Middle frontal gyrus (tissue), 1 donor: ENCODE measurements at regions not wholly inside any gene's neighbourhood (a gene's known extent, or its start where the extent isn't known, plus 50 kb on each side); places are given as distances from the start of the nearest gene placed in this dataset.
"Not testable (repeated sequence)": the region's sequence is repeated elsewhere in the genome, so short reads cannot be mapped to it uniquely, and the experiment has no call there.

ENCODE experiments used
- DNase-seq: peaks from one replicate; pipeline ENCODE4 v3.0.0-alpha.2; 2015; ENCODE audit warnings: low spot score; ENCODE audit errors: extremely low spot score

DNA sequence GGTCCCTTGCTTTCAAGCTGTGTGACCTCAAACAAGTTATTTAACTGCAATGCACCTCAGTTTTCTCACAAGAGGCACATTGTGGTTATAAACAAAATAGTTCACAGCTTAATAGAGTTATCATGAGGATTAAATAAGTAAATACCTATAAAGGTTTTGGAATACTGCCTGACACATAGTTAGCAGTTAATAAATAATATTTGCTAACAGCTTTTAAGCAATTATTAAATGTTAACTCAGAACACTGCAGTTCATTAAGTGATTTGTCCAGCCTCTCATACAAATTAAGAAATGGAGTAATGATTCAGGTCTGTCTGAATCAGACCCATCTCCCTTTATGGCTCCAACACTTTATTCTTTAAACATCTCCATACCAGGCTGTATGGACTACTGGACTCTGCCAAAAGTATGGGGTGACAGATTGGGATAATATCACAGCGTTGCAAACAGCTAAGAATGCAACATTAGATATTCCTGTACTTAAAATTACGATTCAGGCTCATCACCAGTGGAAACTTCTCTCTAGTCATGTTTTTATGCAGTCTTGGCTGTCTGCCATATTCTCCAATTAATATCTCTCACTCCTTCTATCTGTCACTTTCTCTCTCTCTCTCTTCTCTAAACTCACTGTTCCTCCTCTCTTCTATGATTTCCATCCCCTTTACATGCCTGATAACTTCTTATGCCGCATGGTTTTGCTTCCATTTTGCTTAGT is 370.6 kb upstream of the UBE2E3 start:
- no peak for DNase-seq

GRCh38 chr2:180607514-180608049 is 372.8 kb upstream of the UBE2E3 start:
- no peak for DNase-seq

- no peak for DNase-seq
These were observed 376.3 kb upstream of the UBE2E3 start for GRCh38 chr2:180604077-180604476.

- no peak for DNase-seq
These were observed 379.4 kb upstream of the UBE2E3 start for GRCh38 chr2:180601016-180601415.

DNA sequence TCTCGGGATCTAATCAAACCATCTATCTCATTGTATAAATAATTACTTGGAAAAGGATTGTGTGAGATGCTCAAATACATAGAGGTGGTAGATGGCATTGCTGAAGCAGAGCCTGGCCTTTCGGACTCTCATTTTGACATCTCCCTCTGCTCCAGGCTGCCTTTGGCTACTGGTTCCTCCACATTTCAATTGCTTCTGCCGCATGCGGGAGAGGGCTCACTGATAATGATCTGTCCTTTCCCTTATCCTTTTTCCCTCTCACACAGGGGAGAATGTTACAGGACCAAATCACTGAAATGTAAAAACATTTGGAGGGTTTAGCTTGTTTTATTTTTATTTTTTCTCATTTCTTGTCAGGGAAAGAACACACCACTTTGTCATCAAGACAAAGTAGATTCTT is 380.6 kb upstream of the UBE2E3 start:
- no peak for DNase-seq

GRCh38 chr2:180597179-180597578 is 383.2 kb upstream of the UBE2E3 start:
- no peak for DNase-seq

GRCh38 chr2:180596453-180596852 is 384.0 kb upstream of the UBE2E3 start:
- DNase-seq, result no peak

DNA sequence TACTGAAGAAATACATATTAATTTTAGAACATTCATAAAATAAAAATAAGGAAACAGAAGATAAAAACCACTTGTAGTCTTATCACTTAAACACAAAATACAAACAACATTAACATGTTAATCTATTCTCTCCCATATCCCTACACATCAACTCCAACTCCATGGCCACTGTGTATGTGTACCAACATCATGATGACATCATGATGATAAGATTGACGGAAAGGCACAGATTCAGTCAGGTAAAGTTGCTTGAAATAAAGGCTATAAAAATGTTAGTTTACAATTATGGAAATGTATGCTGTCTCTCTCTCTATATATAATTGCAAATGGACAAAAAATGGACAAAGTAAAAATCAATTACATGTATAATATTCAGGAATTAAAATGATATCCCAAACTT is 388.5 kb upstream of the UBE2E3 start:
- no peak for DNase-seq

- not testable (repeated sequence) for DNase-seq
These were observed 389.2 kb upstream of the UBE2E3 start for GRCh38 chr2:180591093-180591781.

GRCh38 chr2:180583441-180584140 is 396.8 kb upstream of the UBE2E3 start:
- DNase-seq, result no peak

- no peak for DNase-seq
These were observed 401.0 kb upstream of the UBE2E3 start for GRCh38 chr2:180579388-180579787.

- DNase-seq, result no peak
These were observed 402.0 kb upstream of the UBE2E3 start for GRCh38 chr2:180578441-180578840.

DNA sequence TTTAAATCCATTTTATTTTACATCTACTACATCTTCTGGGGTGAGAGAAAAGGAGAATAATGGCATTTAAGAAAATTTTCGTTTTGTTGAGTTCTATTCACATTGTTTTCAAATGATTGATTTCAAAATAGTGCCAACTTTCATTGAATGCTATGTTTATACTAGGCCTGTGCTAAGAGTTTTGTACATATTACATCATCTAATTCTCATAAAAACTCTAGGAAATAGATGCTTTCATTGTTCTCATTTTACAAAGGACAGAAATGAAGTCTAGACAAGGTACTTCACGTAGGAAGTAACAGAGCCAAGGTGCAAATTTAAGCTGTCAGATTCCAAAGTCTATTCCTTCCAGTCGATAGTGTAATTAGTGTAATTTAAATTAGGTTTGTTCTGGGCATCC is 402.8 kb upstream of the UBE2E3 start:
- no peak for DNase-seq

DNA sequence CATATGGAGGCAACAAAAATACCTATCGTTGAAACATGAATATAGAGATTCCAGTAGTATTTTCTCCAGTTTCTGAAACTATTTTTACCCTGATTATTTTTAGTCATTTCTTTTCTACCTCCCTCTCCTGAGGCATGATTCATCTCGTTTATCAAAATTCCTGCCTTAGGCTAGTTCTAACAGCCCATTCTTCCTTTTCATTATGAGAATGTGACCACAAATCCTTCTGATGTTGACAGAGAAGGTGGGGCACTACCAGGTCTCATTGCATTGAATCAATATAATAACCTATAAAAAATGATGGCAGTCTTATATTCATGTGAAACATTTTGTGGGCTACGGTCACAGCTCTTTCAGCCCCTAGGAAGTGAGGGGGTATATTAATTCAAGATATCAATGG is 406.5 kb upstream of the UBE2E3 start:
- DNase-seq, result no peak

GRCh38 chr2:180572346-180572745 is 408.1 kb upstream of the UBE2E3 start:
- DNase-seq, result no peak

GRCh38 chr2:180571559-180571958 is 408.8 kb upstream of the UBE2E3 start:
- no peak for DNase-seq

DNA sequence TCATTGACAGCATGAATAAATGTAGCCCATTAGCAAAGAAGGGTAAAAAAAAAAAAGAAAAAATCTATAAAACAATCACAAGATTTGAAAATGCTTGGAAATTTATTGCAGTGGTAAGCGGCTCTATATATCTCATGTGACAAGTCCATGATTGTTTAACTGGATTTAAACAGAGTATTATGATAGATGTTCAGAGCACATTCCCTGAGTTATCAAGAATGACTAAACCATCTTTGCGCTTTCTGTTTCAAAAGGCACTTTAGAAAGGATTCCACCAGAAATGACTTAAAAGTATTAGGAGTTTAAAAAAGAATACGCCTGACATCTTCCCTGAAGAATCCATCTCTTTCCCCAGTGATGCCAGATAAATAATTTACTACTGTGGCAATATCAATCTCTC is 409.5 kb upstream of the UBE2E3 start:
- no peak for DNase-seq

DNA sequence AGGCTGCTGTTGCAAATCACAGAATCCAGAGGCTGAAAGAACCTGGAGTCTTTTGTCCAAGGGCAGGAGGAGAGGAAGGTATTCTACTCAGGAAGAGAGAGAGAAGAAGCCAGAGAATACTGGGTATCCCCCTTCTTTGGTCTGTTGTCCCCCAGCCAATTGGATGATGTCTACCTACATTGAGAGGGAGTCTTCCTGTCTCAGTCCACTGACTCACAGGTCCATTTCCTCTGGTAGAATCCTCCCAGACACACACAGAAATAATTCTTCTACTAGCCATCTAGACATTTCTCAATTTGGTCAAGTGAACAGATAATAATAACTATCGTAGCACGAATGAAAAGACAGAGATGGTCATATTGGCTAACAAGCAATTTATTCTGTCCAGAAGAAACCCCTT is 416.4 kb upstream of the UBE2E3 start:
- no peak for DNase-seq

- DNase-seq, result no peak
These were observed 418.0 kb upstream of the UBE2E3 start for GRCh38 chr2:180562378-180562777.

- no peak for DNase-seq
These were observed 420.6 kb upstream of the UBE2E3 start for GRCh38 chr2:180559771-180560170.

DNA sequence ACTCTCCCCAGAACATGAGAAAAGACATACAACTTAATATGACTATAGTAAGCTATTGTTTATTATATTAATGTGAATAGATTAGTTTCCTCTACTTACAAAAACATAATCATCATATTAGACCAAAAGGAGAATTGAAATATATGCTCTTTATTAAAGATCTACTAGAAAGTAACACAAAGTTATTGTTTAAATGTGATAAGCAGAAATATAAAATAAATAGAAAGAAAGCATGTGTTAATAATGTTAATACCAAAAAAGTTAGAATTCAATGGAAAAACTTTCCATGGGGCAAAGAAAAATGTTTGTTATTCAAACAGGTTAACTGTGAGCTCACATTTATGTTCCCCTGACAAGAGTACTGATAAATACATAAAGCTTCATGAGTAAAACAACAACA is 421.4 kb upstream of the UBE2E3 start:
- no peak for DNase-seq

DNA sequence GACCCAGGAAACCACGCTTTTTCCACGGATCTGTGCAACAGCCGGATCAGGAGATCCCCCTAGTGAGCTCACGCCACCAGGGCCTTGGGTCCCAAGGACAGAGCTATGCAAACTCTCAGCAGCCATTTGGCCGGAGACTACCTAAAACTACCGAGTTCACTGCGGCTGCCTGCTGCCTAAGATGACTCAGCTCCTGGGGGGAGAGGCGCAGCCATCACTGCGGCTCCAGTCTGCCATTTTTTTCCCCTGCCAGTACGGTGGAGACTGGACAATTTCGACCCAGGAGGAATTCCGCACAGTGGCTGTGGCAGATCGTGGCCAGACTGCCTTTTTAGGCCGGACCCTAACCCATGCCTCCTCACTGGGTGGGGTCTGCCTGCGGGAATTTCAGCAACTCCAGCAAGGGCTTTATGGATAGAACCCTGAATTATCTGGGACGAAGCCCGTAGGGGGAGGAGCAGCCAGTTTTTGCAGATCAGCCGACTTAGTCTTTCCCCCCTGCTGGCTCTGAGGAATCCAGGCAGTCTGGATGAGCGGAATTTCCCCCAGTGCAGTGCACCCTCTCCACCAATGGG is 424.9 kb upstream of the UBE2E3 start:
- no peak for DNase-seq
